ENCODE measurements at regions not wholly inside any gene's neighbourhood (a gene's known extent, or its start where the extent isn't known, plus 50 kb on each side); places are given as distances from the start of the nearest gene placed in this dataset.

- no peak for TF ChIP-seq EZH2 (IDR thresholded peaks at IDR 0.05)
- no peak for TF ChIP-seq POLR2AphosphoS5 (IDR thresholded peaks at IDR 0.05; ENCODE audit: borderline replicate concordance, low read depth, low read length)
- no peak for TF ChIP-seq FOXP2 (optimal IDR thresholded peaks at IDR 0.05; ENCODE audit: control extremely low read depth, extremely low read length, insufficient read depth)
These were observed 622.4 kb downstream of the CHSY3 start for GRCh38 chr5:130526708-130527107.
